ENCODE measurements at regions not wholly inside any gene's neighbourhood (a gene's known extent, or its start where the extent isn't known, plus 50 kb on each side); places are given as distances from the start of the nearest gene placed in this dataset.

GRCh38 chr18:43414006-43414405 is 136.7 kb upstream of the SYT4 start:
- no peak for TF ChIP-seq CTCF (conservative IDR thresholded peaks at IDR 0.05; ENCODE audit: low read depth, low read length)
- no peak overlapping the region for H3K4me3 ChIP-seq (ENCODE audit: low read length)
- DNase-seq (ENCODE audit: low read depth), result no peak

- no peak for TF ChIP-seq CTCF (conservative IDR thresholded peaks at IDR 0.05; ENCODE audit: low read depth, low read length)
- DNase-seq (ENCODE audit: low read depth), result no peak
- no peak overlapping the region for H3K4me3 ChIP-seq (ENCODE audit: low read length)
Observed at GRCh38 chr18:43420091-43420490, 142.8 kb upstream of the SYT4 start.

- DNase-seq (ENCODE audit: low read depth), result no peak
- peak; percentile 51 for TF ChIP-seq CTCF (conservative IDR thresholded peaks at IDR 0.05; ENCODE audit: low read depth, low read length)
- no peak overlapping the region for H3K4me3 ChIP-seq (ENCODE audit: low read length)
Observed at GRCh38 chr18:43420950-43421349, 143.7 kb upstream of the SYT4 start.

- DNase-seq (ENCODE audit: low read depth), result peak; percentile 3
- no peak overlapping the region for H3K4me3 ChIP-seq (ENCODE audit: low read length)
- peak; percentile 43 for TF ChIP-seq CTCF (conservative IDR thresholded peaks at IDR 0.05; ENCODE audit: low read depth, low read length)
Observed at GRCh38 chr18:43422518-43422917, 145.2 kb upstream of the SYT4 start.

- no peak for DNase-seq (ENCODE audit: low read depth)
- H3K4me3 ChIP-seq (ENCODE audit: low read length), result no peak overlapping the region
- no peak for TF ChIP-seq CTCF (conservative IDR thresholded peaks at IDR 0.05; ENCODE audit: low read depth, low read length)
Observed at GRCh38 chr18:43435851-43436250, 158.6 kb upstream of the SYT4 start.

GRCh38 chr18:43442131-43442530 is 164.8 kb upstream of the SYT4 start:
- TF ChIP-seq CTCF (conservative IDR thresholded peaks at IDR 0.05; ENCODE audit: low read depth, low read length), result no peak
- no peak overlapping the region for H3K4me3 ChIP-seq (ENCODE audit: low read length)
- no peak for DNase-seq (ENCODE audit: low read depth)

GRCh38 chr18:43442571-43442970 is 165.3 kb upstream of the SYT4 start:
- no peak for DNase-seq (ENCODE audit: low read depth)

More at GRCh38 chr18:43442571-43442970, 165.3 kb upstream of the SYT4 start:
- no peak for TF ChIP-seq CTCF (conservative IDR thresholded peaks at IDR 0.05; ENCODE audit: low read depth, low read length)
- no peak overlapping the region for H3K4me3 ChIP-seq (ENCODE audit: low read length)

Measured in retinal pigment epithelial cell (primary cell).